DOHH2 (cell line): ENCODE measurements at regions not wholly inside any gene's neighbourhood (a gene's known extent, or its start where the extent isn't known, plus 50 kb on each side); places are given as distances from the start of the nearest gene placed in this dataset.
"Not testable (repeated sequence)": the region's sequence is repeated elsewhere in the genome, so short reads cannot be mapped to it uniquely, and the experiment has no call there.

Experiments
- EZH2phosphoT487 ChIP-seq: fragments of 200-600 bp; sonication (generic); IDR thresholded peaks from 2 replicates; pipeline ENCODE4 v1.6.1; 2017; ENCODE audit warnings: borderline replicate concordance, mild to moderate bottlenecking, antibody characterized with exemption, low read length, moderate library complexity, mixed read lengths
- TF ChIP-seq, protein P1 (sequence below): fragments of 200-600 bp; sonication (generic); IDR thresholded peaks from one replicate; pipeline ENCODE4 v1.5.1; 2014; ENCODE audit warnings: antibody characterized with exemption, mild to moderate bottlenecking, low read depth, low read length; ENCODE audit not compliant: poor library complexity, severe bottlenecking

DNA sequence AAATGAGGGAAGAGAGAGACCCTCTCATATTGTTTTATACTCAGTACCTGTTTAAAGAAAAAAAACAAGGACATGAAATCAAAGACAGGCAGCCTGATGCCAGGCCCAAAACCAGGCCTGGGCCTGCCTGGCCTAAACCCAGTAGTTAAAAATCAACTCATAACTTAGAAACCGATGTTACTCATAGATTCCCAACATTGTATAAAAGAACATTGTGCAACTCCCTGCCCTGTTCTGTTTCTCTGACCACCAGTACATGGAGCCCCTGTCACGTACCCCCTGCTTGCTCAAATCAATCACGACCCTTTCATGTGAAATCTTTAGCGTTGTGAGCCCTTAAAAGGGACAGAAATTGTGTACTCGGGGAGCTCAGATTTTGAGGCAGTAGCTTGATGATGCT, 291.4 kb upstream of the SGCG start:
- TF ChIP-seq, protein P1, sequence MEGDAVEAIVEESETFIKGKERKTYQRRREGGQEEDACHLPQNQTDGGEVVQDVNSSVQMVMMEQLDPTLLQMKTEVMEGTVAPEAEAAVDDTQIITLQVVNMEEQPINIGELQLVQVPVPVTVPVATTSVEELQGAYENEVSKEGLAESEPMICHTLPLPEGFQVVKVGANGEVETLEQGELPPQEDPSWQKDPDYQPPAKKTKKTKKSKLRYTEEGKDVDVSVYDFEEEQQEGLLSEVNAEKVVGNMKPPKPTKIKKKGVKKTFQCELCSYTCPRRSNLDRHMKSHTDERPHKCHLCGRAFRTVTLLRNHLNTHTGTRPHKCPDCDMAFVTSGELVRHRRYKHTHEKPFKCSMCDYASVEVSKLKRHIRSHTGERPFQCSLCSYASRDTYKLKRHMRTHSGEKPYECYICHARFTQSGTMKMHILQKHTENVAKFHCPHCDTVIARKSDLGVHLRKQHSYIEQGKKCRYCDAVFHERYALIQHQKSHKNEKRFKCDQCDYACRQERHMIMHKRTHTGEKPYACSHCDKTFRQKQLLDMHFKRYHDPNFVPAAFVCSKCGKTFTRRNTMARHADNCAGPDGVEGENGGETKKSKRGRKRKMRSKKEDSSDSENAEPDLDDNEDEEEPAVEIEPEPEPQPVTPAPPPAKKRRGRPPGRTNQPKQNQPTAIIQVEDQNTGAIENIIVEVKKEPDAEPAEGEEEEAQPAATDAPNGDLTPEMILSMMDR, result not testable (repeated sequence)
- not testable (repeated sequence) for TF ChIP-seq EZH2phosphoT487
